BE2C (cell line): ENCODE measurements at regions not wholly inside any gene's neighbourhood (a gene's known extent, or its start where the extent isn't known, plus 50 kb on each side); places are given as distances from the start of the nearest gene placed in this dataset.

Source experiments
- DNase-seq: peaks from one replicate; pipeline ENCODE4 v3.0.0-alpha.2; 2020
- H3K27me3 ChIP-seq: fragments of 250-450 bp; sonication (Bioruptor Pico); 2 replicates; pipeline ENCODE4 v1.5.1; 2020; ENCODE audit warnings: mild to moderate bottlenecking
- H3K36me3 ChIP-seq: fragments of 250-450 bp; sonication (Bioruptor Pico); 2 replicates; pipeline ENCODE4 v1.5.1; 2020; ENCODE audit warnings: mild to moderate bottlenecking
- H3K4me1 ChIP-seq: fragments of 250-450 bp; sonication (Bioruptor Pico); 2 replicates; pipeline ENCODE4 v1.5.1; 2020
- H3K4me3 ChIP-seq: 2 replicates; pipeline ENCODE4 v1.5.1; 2011; ENCODE audit warnings: low read depth, low read length
- H3K9me3 ChIP-seq: fragments of 250-450 bp; sonication (Bioruptor Pico); 2 replicates; pipeline ENCODE4 v1.5.1; 2020
- CTCF ChIP-seq: IDR thresholded peaks from 2 replicates; pipeline ENCODE4 v1.5.1; 2012; ENCODE audit warnings: mild to moderate bottlenecking, low read depth, low read length

GRCh38 chr19:28235606-28236125, 977.3 kb downstream of the UQCRFS1 start:
- Histone ChIP-seq H3K9me3 (no peaks in the 10 kb centered on the region; the same call in 1 of the 2 replicates), H3K36me3 (no peaks in the 10 kb centered on the region), H3K4me1 (no peaks in the 10 kb centered on the region), H3K27me3 (no peaks in the 10 kb centered on the region), H3K4me3 (no peak overlapping the region)
- TF ChIP-seq CTCF, result no peak
- DNase-seq, result no peak

GRCh38 chr19:28234637-28235036, 978.3 kb downstream of the UQCRFS1 start:
- Histone ChIP-seq H3K36me3 (no peaks in the 10 kb centered on the region), H3K4me1 (no peaks in the 10 kb centered on the region), H3K27me3 (no peaks in the 10 kb centered on the region), H3K4me3 (no peak overlapping the region), H3K9me3 (no peaks in the 10 kb centered on the region; the same call in 1 of the 2 replicates)
- no peak for TF ChIP-seq CTCF
- DNase-seq, result no peak

GRCh38 chr19:28228854-28229253, 984.1 kb downstream of the UQCRFS1 start:
- no peaks in the 10 kb centered on the region for H3K27me3 ChIP-seq
- no peaks in the 10 kb centered on the region for H3K9me3 ChIP-seq
- TF ChIP-seq CTCF, result no peak
- no peak overlapping the region for H3K4me3 ChIP-seq
- H3K36me3 ChIP-seq, result no peaks in the 10 kb centered on the region
- no peak for DNase-seq
- H3K4me1 ChIP-seq, result no peaks in the 10 kb centered on the region

GRCh38 chr19:28224441-28224840, 988.5 kb downstream of the UQCRFS1 start:
- no peaks in the 10 kb centered on the region for H3K4me1 ChIP-seq
- peaks cover 3% of the 10 kb centered on the region; the same call in 1 of the 2 replicates for H3K9me3 ChIP-seq
- H3K4me3 ChIP-seq, result no peak overlapping the region
- no peaks in the 10 kb centered on the region for H3K27me3 ChIP-seq
- H3K36me3 ChIP-seq, result no peaks in the 10 kb centered on the region
- no peak for TF ChIP-seq CTCF
- no peak for DNase-seq

GRCh38 chr19:28221736-28222135, 991.2 kb downstream of the UQCRFS1 start:
- peaks cover 3% of the 10 kb centered on the region; the same call in 1 of the 2 replicates for H3K9me3 ChIP-seq
- no peaks in the 10 kb centered on the region for H3K36me3 ChIP-seq
- H3K27me3 ChIP-seq, result no peaks in the 10 kb centered on the region
- no peaks in the 10 kb centered on the region for H3K4me1 ChIP-seq
- no peak overlapping the region for H3K4me3 ChIP-seq
- no peak for DNase-seq
- TF ChIP-seq CTCF, result no peak

- no peak overlapping the region for H3K4me3 ChIP-seq
- H3K9me3 ChIP-seq, result peaks cover 3% of the 10 kb centered on the region; the same call in 1 of the 2 replicates
- no peak for TF ChIP-seq CTCF
- no peak for DNase-seq
- H3K36me3 ChIP-seq, result no peaks in the 10 kb centered on the region
- no peaks in the 10 kb centered on the region for H3K4me1 ChIP-seq
- no peaks in the 10 kb centered on the region for H3K27me3 ChIP-seq
Measured at GRCh38 chr19:28218728-28219127, 994.2 kb downstream of the UQCRFS1 start.
